ENCODE measurements at regions not wholly inside any gene's neighbourhood (a gene's known extent, or its start where the extent isn't known, plus 50 kb on each side); places are given as distances from the start of the nearest gene placed in this dataset.

- Mint-ChIP-seq H3K27me3 (peaks cover 0 to 4% (median 2%) of the 10 kb centered on the region in 5 donors), H3K4me3 (no peak overlapping the region), H3K9me3 (peaks cover 0 to 7% (median 0%) of the 10 kb centered on the region in 11 donors), H3K36me3 (peaks cover 0 to 7% (median 0%) of the 10 kb centered on the region in 5 donors), H3K27ac (no peak overlapping the region), H3K4me1 (peaks cover 0 to 8% (median 0%) of the 10 kb centered on the region in 7 donors)
- CTCF ChIA-PET = interaction anchor here (0.6 kb wide), 2 partner anchors 29 to 979 kb away, joined by 3 to 4 read pairs; no protein-coding TSS in a partner anchor
- Histone ChIP-seq H3K27me3 (ENCODE audit: control insufficient read depth in 2 of 2, insufficient read depth in 2 of 2, low read length in 2 of 2) (no peaks in the 10 kb centered on the region), H3K36me3 (ENCODE audit: control insufficient read depth in 2 of 3, insufficient read depth in 3 of 3, low read length in 3 of 3) (no peaks in the 10 kb centered on the region), H3K9me3 (ENCODE audit: control insufficient read depth in 2 of 3, low read length in 3 of 3) (no peaks in the 10 kb centered on the region), H3K4me1 (ENCODE audit: control insufficient read depth in 2 of 2, insufficient read depth in 2 of 2, low read length in 2 of 2) (no peaks in the 10 kb centered on the region), H3K4me3 (ENCODE audit: low read length) (no peak overlapping the region), H3K27ac (ENCODE audit: low read depth, low read length) (no peak overlapping the region)
- ATAC-seq (no peak), DNase-seq (no peak)
- POLR2A ChIA-PET = interaction anchor here (0.7 kb wide), 1 partner anchor 769 kb away, joined by 6 read pairs; no protein-coding TSS in a partner anchor
- intact Hi-C loops (cut with micrococcal nuclease) = no loop called here
Measured at GRCh38 chr10:4051641-4052151, 266.7 kb upstream of the KLF6 start.

DNA sequence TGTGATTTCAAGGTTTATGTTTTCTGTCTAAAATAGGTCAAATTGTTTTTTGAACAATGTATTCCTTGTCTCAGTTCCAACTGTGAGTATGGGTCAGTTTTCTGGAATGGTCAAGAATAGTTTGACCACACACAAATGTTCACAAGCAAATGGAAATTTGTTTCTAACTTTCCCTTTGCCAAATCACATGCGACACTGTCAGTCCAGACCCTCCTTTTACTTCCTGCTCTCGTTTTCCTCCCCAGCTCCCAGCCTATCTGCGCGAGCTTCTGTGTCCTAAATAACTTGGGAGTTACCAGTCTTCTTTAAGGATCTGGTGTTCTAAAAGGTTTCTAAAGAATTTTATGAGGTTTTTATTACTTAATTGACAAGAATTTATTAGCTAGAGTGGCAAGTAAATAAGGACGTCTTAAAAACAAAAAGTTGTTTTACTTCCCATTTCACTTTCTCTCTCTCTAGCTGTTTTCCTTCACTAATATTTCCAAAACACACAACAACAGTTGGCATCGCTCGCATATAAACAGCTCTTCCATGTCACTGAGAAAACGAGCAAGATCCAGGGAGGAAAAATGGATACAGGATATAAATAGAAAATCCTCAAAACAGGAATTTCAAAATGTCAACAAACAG lies 266.1 kb upstream of the KLF6 start:
- H3K36me3 Mint-ChIP-seq = peaks cover 0 to 7% (median 0%) of the 10 kb centered on the region in 5 donors
- peaks cover 0 to 8% (median 0%) of the 10 kb centered on the region in 7 donors for H3K4me1 Mint-ChIP-seq
- H3K27ac Mint-ChIP-seq = no peak overlapping the region
- H3K27me3 Mint-ChIP-seq = peaks cover 0 to 4% (median 2%) of the 10 kb centered on the region in 5 donors
- POLR2A ChIA-PET = interaction anchor here (0.7 kb wide), 1 partner anchor 769 kb away, joined by 6 read pairs; no protein-coding TSS in a partner anchor
- CTCF ChIA-PET = interaction anchor here (0.6 kb wide), 2 partner anchors 29 to 980 kb away, joined by 3 to 4 read pairs; no protein-coding TSS in a partner anchor
- Histone ChIP-seq H3K27ac (ENCODE audit: low read depth, low read length) (no peak overlapping the region), H3K4me1 (ENCODE audit: control insufficient read depth in 2 of 2, insufficient read depth in 2 of 2, low read length in 2 of 2) (no peaks in the 10 kb centered on the region), H3K9me3 (ENCODE audit: control insufficient read depth in 2 of 3, low read length in 3 of 3) (no peaks in the 10 kb centered on the region), H3K4me3 (ENCODE audit: low read length) (no peak overlapping the region), H3K27me3 (ENCODE audit: control insufficient read depth in 2 of 2, insufficient read depth in 2 of 2, low read length in 2 of 2) (no peaks in the 10 kb centered on the region), H3K36me3 (ENCODE audit: control insufficient read depth in 2 of 3, insufficient read depth in 3 of 3, low read length in 3 of 3) (no peaks in the 10 kb centered on the region)
- peaks cover 0 to 7% (median 0%) of the 10 kb centered on the region in 11 donors for H3K9me3 Mint-ChIP-seq
- no peak for DNase-seq
- intact Hi-C loops (cut with micrococcal nuclease) = no loop called here
- no peak overlapping the region for H3K4me3 Mint-ChIP-seq
- ATAC-seq = no peak

GRCh38 chr10:4050061-4050460 lies 265.1 kb upstream of the KLF6 start:
- H3K9me3 Mint-ChIP-seq = peaks cover 0 to 7% (median 0%) of the 10 kb centered on the region in 11 donors
- peaks cover 0 to 8% (median 0%) of the 10 kb centered on the region in 7 donors for H3K4me1 Mint-ChIP-seq
- no peak for ATAC-seq
- Histone ChIP-seq H3K36me3 (ENCODE audit: control insufficient read depth in 2 of 3, insufficient read depth in 3 of 3, low read length in 3 of 3) (no peaks in the 10 kb centered on the region), H3K27ac (ENCODE audit: low read depth, low read length) (no peak overlapping the region), H3K9me3 (ENCODE audit: control insufficient read depth in 2 of 3, low read length in 3 of 3) (no peaks in the 10 kb centered on the region), H3K27me3 (ENCODE audit: control insufficient read depth in 2 of 2, insufficient read depth in 2 of 2, low read length in 2 of 2) (no peaks in the 10 kb centered on the region), H3K4me3 (ENCODE audit: low read length) (no peak overlapping the region), H3K4me1 (ENCODE audit: control insufficient read depth in 2 of 2, insufficient read depth in 2 of 2, low read length in 2 of 2) (no peaks in the 10 kb centered on the region)
- CTCF ChIA-PET = interaction anchor here (0.6 kb wide), 1 partner anchor 1574 kb away, joined by 3 read pairs; no protein-coding TSS in a partner anchor
- H3K36me3 Mint-ChIP-seq = peaks cover 0 to 10% (median 0%) of the 10 kb centered on the region in 5 donors
- intact Hi-C loops (cut with micrococcal nuclease) = no loop called here
- H3K27me3 Mint-ChIP-seq = peaks cover 0 to 4% (median 2%) of the 10 kb centered on the region in 5 donors
- no peak overlapping the region for H3K4me3 Mint-ChIP-seq
- no peak for DNase-seq
- POLR2A ChIA-PET = no interaction called here
- H3K27ac Mint-ChIP-seq = no peak overlapping the region

DNA sequence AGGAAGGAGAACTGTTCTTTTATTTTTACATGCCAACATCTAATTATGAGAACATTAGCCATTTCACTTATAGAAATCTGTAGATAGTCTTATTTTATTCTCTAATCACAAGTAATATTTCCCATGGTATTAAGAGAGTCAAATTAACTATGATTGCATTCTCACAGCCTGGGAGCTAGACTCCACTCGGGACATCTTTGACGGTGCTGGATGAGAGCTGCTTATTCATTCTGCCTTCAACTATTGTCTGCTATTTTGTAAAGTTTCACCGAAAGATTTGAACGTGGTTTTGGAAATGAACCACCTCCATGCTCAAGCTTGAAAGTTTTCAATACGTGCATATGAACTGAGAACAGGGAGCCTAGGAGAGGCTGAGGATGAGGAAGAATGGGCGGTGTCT lies 264.3 kb upstream of the KLF6 start:
- intact Hi-C loops (cut with micrococcal nuclease) = no loop called here
- Mint-ChIP-seq H3K36me3 (peaks cover 0 to 13% (median 0%) of the 10 kb centered on the region in 5 donors), H3K4me3 (no peak overlapping the region), H3K27ac (no peak overlapping the region), H3K4me1 (peaks cover 0 to 4% (median 0%) of the 10 kb centered on the region in 7 donors), H3K9me3 (peaks cover 0 to 7% (median 0%) of the 10 kb centered on the region in 11 donors), H3K27me3 (peaks cover 0 to 4% (median 2%) of the 10 kb centered on the region in 5 donors)
- ATAC-seq (no peak), DNase-seq (no peak)
- Histone ChIP-seq H3K4me3 (ENCODE audit: low read length) (no peak overlapping the region), H3K27me3 (ENCODE audit: control insufficient read depth in 2 of 2, insufficient read depth in 2 of 2, low read length in 2 of 2) (no peaks in the 10 kb centered on the region), H3K27ac (ENCODE audit: low read depth, low read length) (no peak overlapping the region), H3K4me1 (ENCODE audit: control insufficient read depth in 2 of 2, insufficient read depth in 2 of 2, low read length in 2 of 2) (no peaks in the 10 kb centered on the region), H3K9me3 (ENCODE audit: control insufficient read depth in 2 of 3, low read length in 3 of 3) (no peaks in the 10 kb centered on the region), H3K36me3 (ENCODE audit: control insufficient read depth in 2 of 3, insufficient read depth in 3 of 3, low read length in 3 of 3) (no peaks in the 10 kb centered on the region)
- POLR2A ChIA-PET = no interaction called here
- CTCF ChIA-PET = no interaction called here

DNA sequence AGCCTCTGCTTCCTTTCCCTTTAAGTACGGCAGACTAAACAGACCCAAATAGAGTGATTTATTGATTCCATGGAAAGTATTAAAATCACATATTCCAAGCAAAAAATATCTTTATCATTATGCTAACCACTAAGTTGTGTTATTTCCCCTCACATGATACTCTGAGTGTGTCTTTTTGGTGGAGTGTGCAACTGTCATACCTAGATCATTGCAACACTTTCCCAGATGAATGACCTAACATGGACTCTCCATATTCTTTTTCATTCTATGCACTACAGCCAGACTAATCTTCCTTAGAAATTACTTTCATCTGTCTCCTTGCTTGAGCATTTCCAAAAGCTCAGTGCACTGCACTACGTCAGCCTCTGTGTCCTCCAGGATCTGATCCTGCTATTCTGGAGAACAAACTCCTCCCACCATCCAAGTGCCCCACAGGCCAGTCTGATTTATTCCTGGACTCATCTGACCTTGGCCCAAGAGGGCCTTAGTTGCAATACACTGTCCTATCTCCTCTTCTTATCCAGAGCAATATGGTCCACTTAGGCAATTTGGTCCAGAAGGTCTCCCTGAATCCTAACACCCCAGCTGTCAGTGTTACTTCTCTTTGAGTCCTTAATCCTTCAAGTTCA lies 263.3 kb upstream of the KLF6 start:
- POLR2A ChIA-PET = interaction anchor here (1.1 to 1.3 kb wide), 2 partner anchors 12 to 265 kb away, joined by 3 read pairs; no protein-coding TSS in a partner anchor
- Mint-ChIP-seq H3K4me3 (no peak overlapping the region), H3K36me3 (peaks cover 0 to 14% (median 0%) of the 10 kb centered on the region in 5 donors), H3K27me3 (peaks cover 0 to 4% (median 2%) of the 10 kb centered on the region in 5 donors), H3K9me3 (peaks cover 0 to 7% (median 0%) of the 10 kb centered on the region in 11 donors), H3K4me1 (peaks cover 0 to 2% (median 0%) of the 10 kb centered on the region in 7 donors), H3K27ac (no peak overlapping the region)
- no peaks in the 10 kb centered on the region for H3K9me3 ChIP-seq (ENCODE audit: control insufficient read depth in 2 of 3, low read length in 3 of 3)
- no peak overlapping the region for H3K27ac ChIP-seq (ENCODE audit: low read depth, low read length)
- CTCF ChIA-PET = no interaction called here
- ATAC-seq = no peak
- no peak overlapping the region for H3K4me3 ChIP-seq (ENCODE audit: low read length)
- DNase-seq = no peak
- intact Hi-C loops (cut with micrococcal nuclease) = no loop called here
- H3K27me3 ChIP-seq (ENCODE audit: control insufficient read depth in 2 of 2, insufficient read depth in 2 of 2, low read length in 2 of 2) = no peaks in the 10 kb centered on the region
- no peaks in the 10 kb centered on the region for H3K4me1 ChIP-seq (ENCODE audit: control insufficient read depth in 2 of 2, insufficient read depth in 2 of 2, low read length in 2 of 2)
- H3K36me3 ChIP-seq (ENCODE audit: control insufficient read depth in 2 of 3, insufficient read depth in 3 of 3, low read length in 3 of 3) = no peaks in the 10 kb centered on the region

GRCh38 chr10:4046712-4047354 lies 261.8 kb upstream of the KLF6 start:
- Mint-ChIP-seq H3K27me3 (peaks cover 0 to 5% (median 0%) of the 10 kb centered on the region in 5 donors), H3K4me3 (no peak overlapping the region), H3K9me3 (peaks cover 3 to 13% (median 9%) of the 10 kb centered on the region in 11 donors), H3K27ac (no peak overlapping the region), H3K4me1 (peaks cover 0 to 2% (median 0%) of the 10 kb centered on the region in 7 donors), H3K36me3 (peaks cover 0 to 22% (median 10%) of the 10 kb centered on the region in 5 donors)
- no peak for DNase-seq
- POLR2A ChIA-PET = interaction anchor here (0.6 to 1.1 kb wide), 2 partner anchors 19 to 247 kb away, joined by 3 read pairs; no protein-coding TSS in a partner anchor
- CTCF ChIA-PET = no interaction called here
- peaks cover 0 to 6% (median 1%) of the 10 kb centered on the region in 3 experiments for H3K9me3 ChIP-seq (ENCODE audit: control insufficient read depth in 2 of 3, low read length in 3 of 3)
- H3K27me3 ChIP-seq (ENCODE audit: control insufficient read depth in 2 of 2, insufficient read depth in 2 of 2, low read length in 2 of 2) = no peaks in the 10 kb centered on the region
- no peaks in the 10 kb centered on the region for H3K4me1 ChIP-seq (ENCODE audit: control insufficient read depth in 2 of 2, insufficient read depth in 2 of 2, low read length in 2 of 2)
- H3K4me3 ChIP-seq (ENCODE audit: low read length) = no peak overlapping the region
- no peak for ATAC-seq
- intact Hi-C loops (cut with micrococcal nuclease) = no loop called here
- no peak overlapping the region for H3K27ac ChIP-seq (ENCODE audit: low read depth, low read length)
- no peaks in the 10 kb centered on the region for H3K36me3 ChIP-seq (ENCODE audit: control insufficient read depth in 2 of 3, insufficient read depth in 3 of 3, low read length in 3 of 3)

All from naive thymus-derived CD4-positive, alpha-beta T cell (primary cell).